Stimulated activated effector memory CD8-positive, alpha-beta T cell treated with anti-CD3 and anti-CD28 coated beads, Interleukin-12 subunit alpha, Interleukin-12 subunit beta, amount 100 ng/mL, for 72 hours (primary cell): ENCODE measurements at regions not wholly inside any gene's neighbourhood (a gene's known extent, or its start where the extent isn't known, plus 50 kb on each side); places are given as distances from the start of the nearest gene placed in this dataset.

Experiments used
- ATAC-seq: fragments of 150-1000 bp; cut with Tn5 transposase; 2 replicates; pipeline ENCODE4 v1.10.0; 2021
- DNase-seq, 2 donors: peaks; one replicate each; pipeline ENCODE4 v3.0.0; 2021 to 2022; ENCODE audit warnings: low spot score in 2 of 2
- H3K27ac Mint-ChIP-seq: one replicate; pipeline ENCODE4 v1.8.0; 2022; ENCODE audit warnings: mild to moderate bottlenecking, mixed read lengths
- H3K36me3 Mint-ChIP-seq: one replicate; pipeline ENCODE4 v1.8.0; 2022; ENCODE audit warnings: mild to moderate bottlenecking, mixed read lengths
- H3K4me1 Mint-ChIP-seq: one replicate; pipeline ENCODE4 v1.8.0; 2022; ENCODE audit warnings: mixed read lengths
- H3K4me3 Mint-ChIP-seq: one replicate; pipeline ENCODE4 v1.8.0; 2022; ENCODE audit warnings: mild to moderate bottlenecking, mixed read lengths
- H3K9me3 Mint-ChIP-seq: one replicate; pipeline ENCODE4 v1.8.0; 2022; ENCODE audit warnings: mixed read lengths

DNA sequence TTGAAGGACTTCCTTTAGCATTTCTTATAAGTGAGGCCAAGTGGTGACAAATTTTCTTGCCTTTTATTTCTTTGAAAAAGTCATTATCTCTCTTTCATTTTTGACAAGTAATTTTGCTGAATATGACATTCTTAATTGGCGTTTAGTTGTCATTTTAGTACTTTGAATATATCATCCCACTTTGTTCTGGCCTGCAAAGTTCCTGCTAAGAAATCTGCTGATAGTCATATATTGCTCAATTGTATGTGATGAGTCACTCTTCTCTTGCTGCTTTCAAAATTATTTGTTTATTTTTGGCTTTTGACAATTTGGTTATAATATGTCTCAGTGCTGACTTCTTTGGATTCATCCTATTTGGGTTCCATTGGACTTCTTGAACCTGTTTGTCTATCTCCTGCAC, 312.6 kb downstream of the DUSP10 start:
- Mint-ChIP-seq H3K36me3 (no peaks in the 10 kb centered on the region), H3K9me3 (peaks cover 18% of the 10 kb centered on the region), H3K4me1 (no peaks in the 10 kb centered on the region), H3K27ac (no peak overlapping the region), H3K4me3 (no peak overlapping the region)
- ATAC-seq (peak; percentile 44), DNase-seq (no peak)

- H3K4me1 Mint-ChIP-seq = peaks cover 6% of the 10 kb centered on the region
- H3K9me3 Mint-ChIP-seq = peaks cover 15% of the 10 kb centered on the region
- H3K36me3 Mint-ChIP-seq = no peaks in the 10 kb centered on the region
- H3K4me3 Mint-ChIP-seq = no peak overlapping the region
- no peak for DNase-seq
- ATAC-seq = no peak
- H3K27ac Mint-ChIP-seq = no peak overlapping the region
Observed at GRCh38 chr1:221430152-221430960, 311.5 kb downstream of the DUSP10 start.

DNA sequence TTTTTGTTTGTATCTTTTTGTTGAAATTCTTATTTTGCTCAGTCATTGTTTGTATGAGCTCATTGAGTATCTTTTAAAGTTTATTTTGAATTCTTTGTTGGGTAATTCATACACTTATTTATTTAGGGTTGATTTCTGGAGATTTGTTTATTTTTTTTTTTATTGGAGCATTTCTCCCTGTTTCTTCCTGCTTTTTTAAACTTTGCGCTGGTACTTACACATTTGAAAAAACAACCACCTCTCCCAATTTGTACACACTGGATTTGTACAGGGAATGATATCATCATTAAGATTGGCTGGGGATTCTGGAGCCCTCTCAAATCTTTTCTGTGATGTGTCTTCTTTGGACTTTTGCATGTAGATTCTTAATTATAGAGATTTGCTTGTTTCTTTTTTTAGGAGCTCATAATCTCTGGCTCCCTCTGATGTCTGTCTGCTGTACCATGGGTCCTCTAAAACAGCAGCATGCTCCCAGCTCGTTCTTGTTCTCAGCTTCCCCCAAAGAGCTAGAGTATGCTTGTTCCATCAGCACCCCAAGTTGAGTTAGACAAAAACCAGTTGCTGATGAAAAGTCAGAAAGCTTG, 310.7 kb downstream of the DUSP10 start:
- H3K9me3 Mint-ChIP-seq = peaks cover 15% of the 10 kb centered on the region
- ATAC-seq (no peak), DNase-seq (no peak)
- H3K27ac Mint-ChIP-seq = peak overlapping the region; percentile 4
- no peaks in the 10 kb centered on the region for H3K36me3 Mint-ChIP-seq
- peaks cover 8% of the 10 kb centered on the region for H3K4me1 Mint-ChIP-seq
- H3K4me3 Mint-ChIP-seq = no peak overlapping the region

DNA sequence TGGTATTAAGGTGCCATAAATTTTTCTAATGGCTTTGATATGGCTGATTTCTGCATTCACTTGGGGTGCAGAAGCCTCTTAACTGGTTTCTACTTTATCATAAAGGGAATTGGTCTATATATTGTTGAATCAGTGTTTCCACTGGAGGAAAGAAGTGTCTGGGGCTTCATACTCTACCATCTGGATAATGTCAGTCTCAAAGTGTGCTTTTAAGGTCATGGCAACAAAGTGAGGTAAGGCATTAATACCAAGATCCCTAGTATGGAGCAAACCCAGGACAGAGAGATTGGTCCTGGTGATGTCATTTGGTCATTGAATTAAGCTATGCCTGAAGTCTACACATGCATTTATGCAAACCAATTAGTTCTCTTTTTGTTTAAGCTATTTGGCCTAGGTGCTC, 309.9 kb downstream of the DUSP10 start:
- Mint-ChIP-seq H3K27ac (peak overlapping the region; percentile 4), H3K9me3 (peaks cover 10% of the 10 kb centered on the region), H3K4me1 (peaks cover 8% of the 10 kb centered on the region), H3K4me3 (no peak overlapping the region), H3K36me3 (no peaks in the 10 kb centered on the region)
- no peak for ATAC-seq
- DNase-seq = no peak

DNA sequence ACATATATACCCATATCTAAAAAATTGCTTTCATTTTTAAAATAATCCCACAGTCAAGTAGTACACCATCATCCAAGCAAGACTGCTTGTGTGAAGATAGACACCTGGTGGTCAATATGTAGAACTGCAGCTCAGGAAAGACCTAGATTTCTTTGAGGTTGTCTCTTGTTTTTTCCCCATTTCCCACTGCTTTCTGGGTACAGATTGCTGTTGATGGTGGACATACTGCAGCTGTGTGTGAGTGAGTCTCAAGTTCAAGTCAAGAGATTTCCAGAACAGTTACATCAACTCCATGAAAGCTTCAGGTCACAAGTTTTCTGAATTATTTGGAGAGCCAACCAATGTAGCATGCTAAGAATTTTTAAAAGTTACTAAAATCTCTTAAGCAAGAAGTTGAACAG, 306.4 kb downstream of the DUSP10 start:
- DNase-seq (no peak), ATAC-seq (no peak)
- no peak overlapping the region for H3K27ac Mint-ChIP-seq
- no peaks in the 10 kb centered on the region for H3K36me3 Mint-ChIP-seq
- peaks cover 18% of the 10 kb centered on the region for H3K4me1 Mint-ChIP-seq
- no peak overlapping the region for H3K4me3 Mint-ChIP-seq
- no peaks in the 10 kb centered on the region for H3K9me3 Mint-ChIP-seq

DNA sequence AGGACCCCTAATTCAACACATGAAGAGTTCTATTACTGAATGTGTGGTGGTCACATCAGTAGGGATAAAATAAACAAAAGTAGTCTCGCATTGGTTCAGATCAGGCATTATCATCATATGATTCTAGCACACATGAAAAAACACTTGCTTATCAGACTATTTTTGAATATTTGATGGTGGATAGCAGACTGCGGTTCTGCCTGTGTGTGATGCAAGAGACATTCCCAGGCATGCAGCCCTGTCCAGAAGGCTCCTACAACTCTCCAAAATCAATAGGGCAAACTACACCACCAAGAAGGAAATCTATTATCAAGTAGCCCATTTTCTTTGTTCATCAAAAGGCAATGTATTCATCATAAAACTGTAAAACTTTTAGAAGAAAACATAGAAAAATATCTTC, 304.7 kb downstream of the DUSP10 start:
- DNase-seq (no peak), ATAC-seq (no peak)
- H3K4me1 Mint-ChIP-seq = peaks cover 18% of the 10 kb centered on the region
- H3K36me3 Mint-ChIP-seq = no peaks in the 10 kb centered on the region
- H3K27ac Mint-ChIP-seq = no peak overlapping the region
- no peak overlapping the region for H3K4me3 Mint-ChIP-seq
- no peaks in the 10 kb centered on the region for H3K9me3 Mint-ChIP-seq

- no peaks in the 10 kb centered on the region for H3K9me3 Mint-ChIP-seq
- peaks cover 18% of the 10 kb centered on the region for H3K4me1 Mint-ChIP-seq
- ATAC-seq = peak; percentile 30
- H3K36me3 Mint-ChIP-seq = no peaks in the 10 kb centered on the region
- no peak overlapping the region for H3K4me3 Mint-ChIP-seq
- no peak for DNase-seq
- H3K27ac Mint-ChIP-seq = no peak overlapping the region
Observed at GRCh38 chr1:221437926-221438325, 304.0 kb downstream of the DUSP10 start.

DNA sequence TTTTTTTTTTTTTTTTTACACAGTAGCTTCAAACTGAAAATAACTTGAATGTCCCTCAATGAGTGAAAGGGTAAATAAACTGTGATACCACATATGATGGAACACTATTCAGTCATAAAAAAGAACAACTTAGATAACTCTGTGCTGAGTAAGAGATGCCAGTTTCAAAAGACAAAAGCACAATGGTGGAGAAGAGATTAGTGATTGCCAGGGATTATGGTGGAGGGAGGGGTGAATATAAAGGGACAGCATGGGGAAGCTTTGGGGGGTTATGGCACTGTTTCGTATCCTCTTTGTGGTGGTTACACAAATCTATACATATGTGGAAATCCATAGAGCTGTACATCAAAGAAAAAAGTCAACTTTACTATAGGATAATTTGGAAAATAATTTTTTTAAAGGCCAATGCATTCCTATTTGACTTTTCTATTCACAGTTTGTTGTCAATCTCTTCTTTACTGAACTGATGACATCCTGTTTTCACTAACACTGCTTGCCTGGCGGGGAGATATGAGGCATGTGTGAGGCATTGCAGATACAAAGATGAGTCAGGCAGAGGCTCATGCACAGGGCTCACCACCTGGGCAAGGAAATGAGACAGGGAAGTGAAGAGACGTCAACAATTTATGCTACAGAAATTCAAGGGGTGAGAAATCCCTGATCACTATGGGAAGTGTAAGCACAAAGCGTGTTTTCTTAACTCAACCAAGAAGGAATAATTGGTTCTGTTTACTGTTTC, 302.7 kb downstream of the DUSP10 start:
- peak; percentile 26 to 73 for DNase-seq
- ATAC-seq = peak; percentile 94
- Mint-ChIP-seq H3K4me1 (peaks cover 18% of the 10 kb centered on the region), H3K4me3 (peak overlapping the region; percentile 2), H3K36me3 (no peaks in the 10 kb centered on the region), H3K27ac (peak overlapping the region; percentile 82), H3K9me3 (no peaks in the 10 kb centered on the region)

DNA sequence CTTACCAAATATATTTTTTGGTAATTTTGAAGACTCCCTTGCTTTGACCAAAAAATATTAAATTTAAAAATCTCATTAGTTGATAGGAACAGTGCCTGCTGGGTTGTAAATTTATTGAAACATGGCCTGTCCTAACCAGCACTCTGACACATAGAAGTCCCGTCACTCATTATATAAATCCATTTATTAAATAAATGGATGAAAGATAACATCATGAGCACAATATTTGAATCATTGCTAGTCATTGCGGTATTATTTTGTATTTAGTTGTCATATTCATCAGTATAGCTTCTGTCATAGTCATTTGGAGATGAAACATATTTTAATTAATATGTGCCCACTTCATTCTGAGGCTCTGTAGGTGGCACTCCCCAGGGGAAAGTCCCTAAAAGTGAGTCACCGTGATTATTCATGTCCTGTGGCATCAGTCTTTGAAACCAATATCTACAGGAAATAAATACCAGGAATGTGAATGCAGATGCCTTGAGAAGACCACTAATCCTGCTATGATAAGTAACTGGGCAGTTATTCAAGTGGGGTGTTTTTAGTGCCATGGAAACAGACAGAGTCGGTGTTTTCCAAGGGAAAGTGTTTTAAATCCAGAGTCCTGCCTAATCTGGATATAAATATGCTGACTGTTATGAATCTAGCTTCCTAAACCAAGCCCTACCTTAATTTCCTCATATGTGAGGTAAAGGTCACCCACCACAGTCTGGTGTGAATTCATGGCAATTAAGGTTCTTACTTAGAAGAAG, 302.0 kb downstream of the DUSP10 start:
- no peaks in the 10 kb centered on the region for H3K9me3 Mint-ChIP-seq
- peak overlapping the region; percentile 2 for H3K4me3 Mint-ChIP-seq
- H3K27ac Mint-ChIP-seq = peak overlapping the region; percentile 82
- peak; percentile 88 for ATAC-seq
- no peaks in the 10 kb centered on the region for H3K36me3 Mint-ChIP-seq
- H3K4me1 Mint-ChIP-seq = peaks cover 17% of the 10 kb centered on the region
- DNase-seq = peak; percentile 14 to 62

- ATAC-seq (no peak), DNase-seq (no peak)
- H3K4me3 Mint-ChIP-seq = no peak overlapping the region
- H3K4me1 Mint-ChIP-seq = peaks cover 11% of the 10 kb centered on the region
- no peaks in the 10 kb centered on the region for H3K36me3 Mint-ChIP-seq
- peak overlapping the region; percentile 82 for H3K27ac Mint-ChIP-seq
- H3K9me3 Mint-ChIP-seq = no peaks in the 10 kb centered on the region
Observed at GRCh38 chr1:221440658-221441057, 301.2 kb downstream of the DUSP10 start.

GRCh38 chr1:221442056-221442455, 299.8 kb downstream of the DUSP10 start:
- ATAC-seq = no peak
- Mint-ChIP-seq H3K27ac (no peak overlapping the region), H3K9me3 (no peaks in the 10 kb centered on the region), H3K4me3 (no peak overlapping the region), H3K4me1 (peaks cover 11% of the 10 kb centered on the region), H3K36me3 (no peaks in the 10 kb centered on the region)
- no peak for DNase-seq

GRCh38 chr1:221444346-221444745, 297.5 kb downstream of the DUSP10 start:
- ATAC-seq (no peak), DNase-seq (no peak)
- H3K27ac Mint-ChIP-seq = no peak overlapping the region
- peaks cover 8% of the 10 kb centered on the region for H3K4me1 Mint-ChIP-seq
- no peak overlapping the region for H3K4me3 Mint-ChIP-seq
- H3K36me3 Mint-ChIP-seq = no peaks in the 10 kb centered on the region
- no peaks in the 10 kb centered on the region for H3K9me3 Mint-ChIP-seq

DNA sequence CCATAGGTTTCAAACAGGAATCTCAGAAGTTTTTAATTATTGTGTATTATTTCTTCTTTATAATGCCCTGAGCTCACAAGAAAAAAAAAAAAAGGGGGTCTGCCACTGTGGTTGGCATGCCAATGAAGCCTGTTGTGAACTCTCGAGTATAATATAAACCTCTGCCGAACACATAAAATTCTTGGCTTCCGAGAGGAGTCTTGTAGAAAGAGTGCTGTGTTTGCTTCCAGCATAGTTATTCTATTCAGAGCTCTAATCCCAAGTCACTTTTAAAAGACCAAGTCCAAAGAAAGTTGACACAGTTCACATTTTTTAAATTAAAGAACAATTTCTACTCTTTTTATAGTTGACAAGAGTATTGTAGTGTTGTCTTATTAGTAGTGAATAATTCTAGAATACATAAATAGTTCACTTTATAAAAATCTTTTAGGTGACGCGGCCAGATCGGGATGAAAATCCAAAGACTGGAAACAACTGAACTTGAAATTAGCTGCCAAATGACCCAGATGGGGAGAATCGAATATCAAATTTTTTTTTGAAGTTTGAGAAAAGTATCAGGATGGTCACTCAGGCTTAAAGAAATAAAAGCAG, 293.2 kb downstream of the DUSP10 start:
- H3K9me3 Mint-ChIP-seq = no peaks in the 10 kb centered on the region
- ATAC-seq (no peak), DNase-seq (no peak)
- no peak overlapping the region for H3K4me3 Mint-ChIP-seq
- H3K36me3 Mint-ChIP-seq = no peaks in the 10 kb centered on the region
- no peak overlapping the region for H3K27ac Mint-ChIP-seq
- H3K4me1 Mint-ChIP-seq = peaks cover 10% of the 10 kb centered on the region

GRCh38 chr1:221449194-221449593, 292.7 kb downstream of the DUSP10 start:
- Mint-ChIP-seq H3K27ac (no peak overlapping the region), H3K4me3 (no peak overlapping the region), H3K9me3 (no peaks in the 10 kb centered on the region), H3K36me3 (no peaks in the 10 kb centered on the region), H3K4me1 (peaks cover 10% of the 10 kb centered on the region)
- no peak for ATAC-seq
- no peak for DNase-seq
